ENCODE measurements at regions not wholly inside any gene's neighbourhood (a gene's known extent, or its start where the extent isn't known, plus 50 kb on each side); places are given as distances from the start of the nearest gene placed in this dataset.

DNA sequence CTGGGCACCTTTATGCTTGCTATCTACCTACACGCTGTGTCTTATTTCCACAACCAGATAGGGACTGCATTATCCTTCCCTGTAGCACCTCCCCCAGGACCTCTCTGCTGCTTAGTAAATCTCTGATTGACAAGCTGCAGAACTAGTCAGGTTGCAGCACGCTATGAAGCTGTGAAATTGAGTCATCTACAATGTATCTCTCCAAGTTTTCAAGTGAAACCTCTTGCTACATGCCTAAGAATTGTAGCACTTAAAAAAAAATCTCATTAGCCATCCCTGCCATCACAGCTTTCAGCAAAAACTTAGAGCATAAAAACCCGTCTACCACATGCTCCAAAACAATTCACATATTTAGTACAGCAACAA lies 69.7 kb upstream of the FGFR2 start:
- TF ChIP-seq, protein P1, sequence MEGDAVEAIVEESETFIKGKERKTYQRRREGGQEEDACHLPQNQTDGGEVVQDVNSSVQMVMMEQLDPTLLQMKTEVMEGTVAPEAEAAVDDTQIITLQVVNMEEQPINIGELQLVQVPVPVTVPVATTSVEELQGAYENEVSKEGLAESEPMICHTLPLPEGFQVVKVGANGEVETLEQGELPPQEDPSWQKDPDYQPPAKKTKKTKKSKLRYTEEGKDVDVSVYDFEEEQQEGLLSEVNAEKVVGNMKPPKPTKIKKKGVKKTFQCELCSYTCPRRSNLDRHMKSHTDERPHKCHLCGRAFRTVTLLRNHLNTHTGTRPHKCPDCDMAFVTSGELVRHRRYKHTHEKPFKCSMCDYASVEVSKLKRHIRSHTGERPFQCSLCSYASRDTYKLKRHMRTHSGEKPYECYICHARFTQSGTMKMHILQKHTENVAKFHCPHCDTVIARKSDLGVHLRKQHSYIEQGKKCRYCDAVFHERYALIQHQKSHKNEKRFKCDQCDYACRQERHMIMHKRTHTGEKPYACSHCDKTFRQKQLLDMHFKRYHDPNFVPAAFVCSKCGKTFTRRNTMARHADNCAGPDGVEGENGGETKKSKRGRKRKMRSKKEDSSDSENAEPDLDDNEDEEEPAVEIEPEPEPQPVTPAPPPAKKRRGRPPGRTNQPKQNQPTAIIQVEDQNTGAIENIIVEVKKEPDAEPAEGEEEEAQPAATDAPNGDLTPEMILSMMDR (IDR thresholded peaks at IDR 0.05; ENCODE audit: low read depth, low read length): no peak
- TF ChIP-seq EZH2phosphoT487 (IDR thresholded peaks at IDR 0.05; ENCODE audit: low read depth): no peak

All from OCI-LY3 (cell line).